ENCODE measurements at regions not wholly inside any gene's neighbourhood (a gene's known extent, or its start where the extent isn't known, plus 50 kb on each side); places are given as distances from the start of the nearest gene placed in this dataset.
A peak's percentile ranks its signal among the peaks of the same experiment; 100 is the strongest.

DNA sequence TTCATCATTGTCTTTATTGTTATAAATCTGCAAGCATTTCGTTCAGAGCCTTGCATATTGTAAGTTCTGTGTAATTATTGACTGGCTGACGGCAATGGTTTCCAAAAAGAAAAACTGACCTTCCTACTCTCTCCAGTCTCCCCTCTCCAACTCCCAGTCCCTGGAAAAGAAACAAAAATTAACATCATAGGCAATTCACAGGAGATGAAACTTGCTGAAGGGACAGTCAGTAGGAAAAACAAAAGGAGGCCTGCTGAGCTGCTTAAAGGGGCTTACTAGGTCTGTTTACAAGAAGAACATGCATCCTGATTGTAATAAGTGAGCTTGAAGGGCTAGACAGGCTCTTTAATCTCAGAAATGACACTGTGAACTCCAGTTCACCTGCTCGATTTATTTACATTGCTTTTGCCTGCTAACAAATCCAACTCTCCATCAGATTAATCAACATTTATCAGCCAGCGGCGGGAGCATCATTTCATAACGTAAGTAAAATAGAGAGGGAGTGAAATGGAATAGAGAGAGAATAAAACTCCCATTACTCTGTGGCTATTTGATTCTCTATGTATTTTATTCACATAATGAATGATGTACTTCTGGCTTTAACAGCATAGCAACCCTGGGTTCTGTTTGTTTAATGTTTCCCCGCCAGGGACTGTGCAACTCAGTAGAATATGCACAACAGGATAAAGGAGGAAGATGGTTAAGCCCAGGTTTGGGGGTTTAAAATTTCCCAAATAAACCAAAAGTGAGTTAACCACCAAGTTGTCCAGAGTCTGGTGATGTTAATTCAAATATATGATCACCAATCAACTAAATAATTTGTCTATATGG, 256.7 kb upstream of the SETBP1 start:
- H3K27ac Mint-ChIP-seq, result no peak overlapping the region
- H3K36me3 Mint-ChIP-seq, result peaks cover 9 to 12% of the 10 kb centered on the region in 2 donors
- no peak overlapping the region for H3K4me3 Mint-ChIP-seq

DNA sequence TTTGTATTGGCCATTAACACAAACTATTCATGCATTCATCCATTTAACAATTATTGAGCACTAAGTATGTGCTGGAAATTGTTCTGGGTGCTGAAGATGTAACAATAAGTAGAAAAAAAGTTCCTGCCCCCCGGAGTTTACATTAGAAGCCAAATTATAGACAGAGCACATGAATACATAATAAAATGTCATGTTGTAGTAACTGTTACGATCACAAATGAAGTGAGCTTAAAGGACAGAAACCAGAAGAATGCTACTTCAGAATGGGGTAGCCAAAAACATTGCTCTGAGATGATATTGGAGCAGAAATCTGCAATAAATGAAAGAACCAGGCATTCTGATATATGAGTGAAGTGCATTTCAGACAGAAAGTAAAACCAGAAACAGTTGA, 256.0 kb upstream of the SETBP1 start:
- H3K27ac Mint-ChIP-seq, result no peak overlapping the region
- no peak for DNase-seq

More for the DNA sequence above, 256.7 kb upstream of the SETBP1 start:
- Mint-ChIP-seq H3K9me3 (peaks cover 6 to 30% (median 18%) of the 10 kb centered on the region in 7 donors), H3K27me3 (peaks cover 0 to 6% (median 0%) of the 10 kb centered on the region in 3 donors), H3K4me1 (no peaks in the 10 kb centered on the region)
- ATAC-seq (ENCODE audit: low read depth in 2 of 2) (no peak), DNase-seq (no peak)

DNA sequence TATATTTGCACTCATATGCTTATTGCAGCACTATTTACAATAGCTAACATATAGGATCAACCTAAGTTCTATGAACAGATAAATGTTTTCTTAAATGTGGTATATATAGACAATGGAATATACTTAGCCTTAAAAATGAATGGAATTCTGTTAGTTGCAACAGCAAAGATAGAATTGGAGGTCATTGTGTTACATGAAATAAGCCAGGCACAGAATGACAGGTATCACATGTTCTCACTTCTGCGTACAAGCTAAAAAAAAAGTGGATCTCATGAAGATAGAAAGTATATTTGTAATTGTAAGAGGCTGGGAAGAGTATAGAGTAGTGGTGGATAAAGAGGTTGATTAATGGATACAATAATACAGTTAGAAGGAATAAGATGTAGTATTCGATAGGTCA, 255.5 kb upstream of the SETBP1 start:
- H3K4me3 Mint-ChIP-seq, result no peak overlapping the region
- H3K36me3 Mint-ChIP-seq, result peaks cover 6 to 7% of the 10 kb centered on the region in 2 donors
- no peak overlapping the region for H3K27ac Mint-ChIP-seq
- DNase-seq, result no peak
- peaks cover 0 to 6% (median 0%) of the 10 kb centered on the region in 3 donors for H3K27me3 Mint-ChIP-seq
- ATAC-seq (ENCODE audit: low read depth in 2 of 2), result no peak
- no peaks in the 10 kb centered on the region for H3K4me1 Mint-ChIP-seq
- H3K9me3 Mint-ChIP-seq, result peaks cover 4 to 23% (median 10%) of the 10 kb centered on the region in 7 donors

More for the DNA sequence above, 256.0 kb upstream of the SETBP1 start:
- Mint-ChIP-seq H3K4me1 (no peaks in the 10 kb centered on the region), H3K9me3 (peaks cover 4 to 24% (median 13%) of the 10 kb centered on the region in 7 donors), H3K36me3 (peaks cover 6 to 7% of the 10 kb centered on the region in 2 donors), H3K4me3 (no peak overlapping the region), H3K27me3 (peaks cover 0 to 6% (median 0%) of the 10 kb centered on the region in 3 donors)
- ATAC-seq (ENCODE audit: low read depth in 2 of 2), result no peak

DNA sequence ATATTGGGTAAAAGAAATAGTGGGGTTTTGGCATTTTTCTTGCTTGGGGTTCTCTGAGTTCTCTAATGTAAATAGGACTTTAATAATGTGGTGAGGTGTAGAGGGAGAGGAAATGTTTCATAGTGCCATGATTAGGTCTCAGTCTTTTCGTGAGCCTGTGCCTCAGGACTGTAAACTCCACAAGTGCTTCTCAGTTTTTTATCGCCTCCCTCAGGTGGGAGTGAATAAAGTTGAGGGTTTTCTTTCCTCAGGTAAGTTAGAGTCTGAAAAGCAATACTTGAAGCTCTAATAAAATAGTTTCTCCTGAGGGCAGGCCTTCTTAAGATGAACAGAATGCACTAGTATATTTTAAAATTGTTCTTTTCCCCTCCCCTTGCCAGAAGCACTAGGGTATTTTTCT, 243.1 kb upstream of the SETBP1 start:
- peaks cover 0 to 18% (median 13%) of the 10 kb centered on the region in 3 donors for H3K27me3 Mint-ChIP-seq
- ATAC-seq (ENCODE audit: low read depth in 2 of 2), result no peak
- H3K9me3 Mint-ChIP-seq, result peaks cover 0 to 5% (median 0%) of the 10 kb centered on the region in 7 donors

DNA sequence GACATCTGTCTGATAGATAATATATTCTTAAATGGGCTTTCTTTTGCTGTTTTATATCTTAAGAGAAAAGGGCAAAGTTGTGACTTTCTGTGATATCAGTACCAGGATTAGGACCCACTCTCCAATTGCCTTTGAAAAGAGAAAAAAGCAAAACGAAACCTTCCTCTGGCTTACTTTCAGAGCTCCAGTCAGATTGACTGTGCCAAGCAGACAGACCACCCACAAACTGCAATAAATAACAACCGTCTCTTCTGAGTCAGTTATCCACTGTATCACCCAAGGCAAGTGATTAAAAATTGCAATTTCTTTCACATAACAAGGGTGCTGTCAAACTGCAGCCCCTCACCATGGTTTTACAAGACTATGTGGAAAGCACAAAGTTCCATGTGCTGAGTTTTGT, 230.5 kb upstream of the SETBP1 start:
- no peak overlapping the region for H3K4me3 Mint-ChIP-seq

More for the DNA sequence above, 243.1 kb upstream of the SETBP1 start:
- H3K36me3 Mint-ChIP-seq, result peaks cover 0 to 9% of the 10 kb centered on the region in 2 donors
- H3K4me1 Mint-ChIP-seq, result no peaks in the 10 kb centered on the region
- no peak for DNase-seq
- no peak overlapping the region for H3K4me3 Mint-ChIP-seq
- H3K27ac Mint-ChIP-seq, result no peak overlapping the region

DNA sequence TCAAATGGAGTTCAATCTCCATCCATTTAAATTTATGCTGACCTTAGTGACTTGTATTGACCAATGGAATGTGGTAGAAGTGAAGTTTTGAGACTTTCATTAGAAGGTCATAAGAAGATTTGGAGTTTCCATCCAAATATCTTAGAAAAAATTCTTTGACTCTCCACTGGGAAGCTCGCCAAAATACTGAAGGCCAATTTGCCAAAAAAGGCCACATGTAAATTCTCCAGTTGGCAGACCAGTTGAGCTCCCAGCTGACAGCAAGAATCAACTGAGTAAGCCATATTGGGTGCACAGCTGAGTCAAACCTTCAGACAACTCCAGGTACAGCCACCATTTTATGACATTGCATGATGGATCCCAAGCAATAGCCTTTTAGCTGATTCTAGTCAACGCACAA, 228.3 kb upstream of the SETBP1 start:
- no peak for DNase-seq
- Mint-ChIP-seq H3K36me3 (no peaks in the 10 kb centered on the region), H3K4me1 (no peaks in the 10 kb centered on the region), H3K9me3 (peaks cover 0 to 3% (median 0%) of the 10 kb centered on the region in 7 donors), H3K27me3 (peaks cover 2 to 10% (median 5%) of the 10 kb centered on the region in 3 donors), H3K27ac (no peak overlapping the region), H3K4me3 (no peak overlapping the region)
- ATAC-seq (ENCODE audit: low read depth in 2 of 2), result no peak

More for the DNA sequence above, 230.5 kb upstream of the SETBP1 start:
- no peaks in the 10 kb centered on the region for H3K4me1 Mint-ChIP-seq
- ATAC-seq (ENCODE audit: low read depth in 2 of 2) (no peak), DNase-seq (no peak)
- peaks cover 0 to 7% (median 3%) of the 10 kb centered on the region in 7 donors for H3K9me3 Mint-ChIP-seq
- H3K27me3 Mint-ChIP-seq, result peaks cover 0 to 5% (median 4%) of the 10 kb centered on the region in 3 donors
- no peaks in the 10 kb centered on the region for H3K36me3 Mint-ChIP-seq
- peak overlapping the region in 1 of 6 donors; percentile 79 for H3K27ac Mint-ChIP-seq

DNA sequence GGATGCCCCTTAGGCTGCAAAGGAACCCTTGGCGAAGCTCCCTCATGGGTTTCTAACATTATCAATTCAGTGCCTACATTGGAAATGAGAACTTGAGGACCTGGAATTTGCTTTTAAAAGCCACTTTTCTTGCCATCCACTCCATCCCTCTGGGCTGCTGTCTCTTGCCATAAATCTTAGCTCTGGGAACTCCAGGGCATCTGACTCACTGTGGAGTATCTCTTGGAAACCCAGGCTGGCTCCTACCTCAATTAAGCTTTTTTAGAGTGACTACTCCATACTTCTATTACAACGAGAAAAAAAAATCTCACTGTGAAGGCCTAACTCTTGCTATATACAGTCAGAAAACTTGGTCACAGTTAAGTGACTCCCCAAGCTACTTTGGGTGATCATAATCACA, 227.2 kb upstream of the SETBP1 start:
- Mint-ChIP-seq H3K4me1 (no peaks in the 10 kb centered on the region), H3K36me3 (no peaks in the 10 kb centered on the region), H3K9me3 (peaks cover 0 to 3% (median 0%) of the 10 kb centered on the region in 7 donors), H3K4me3 (no peak overlapping the region), H3K27ac (no peak overlapping the region), H3K27me3 (peaks cover 5 to 10% (median 7%) of the 10 kb centered on the region in 3 donors)
- ATAC-seq (ENCODE audit: low read depth in 2 of 2) (no peak), DNase-seq (no peak)

DNA sequence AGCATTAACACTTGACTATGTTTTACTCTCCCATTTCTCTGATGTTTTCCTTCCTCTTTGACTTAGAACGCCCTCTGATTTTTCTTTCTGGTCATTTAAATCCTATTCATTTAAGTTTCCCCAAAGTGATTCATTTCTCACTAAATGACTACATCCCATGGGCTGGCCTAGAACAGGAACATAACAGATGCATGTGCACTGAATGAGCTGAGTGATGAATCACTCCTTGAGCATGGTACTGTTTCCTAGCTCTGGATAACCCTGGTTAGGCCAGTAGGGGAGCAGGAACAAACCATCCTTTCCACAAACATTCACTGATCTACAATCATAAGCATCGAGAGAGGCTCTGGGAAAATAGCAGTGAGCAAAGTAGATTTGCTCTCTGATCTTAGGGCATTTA, 221.9 kb upstream of the SETBP1 start:
- Mint-ChIP-seq H3K27me3 (peaks cover 0 to 26% (median 18%) of the 10 kb centered on the region in 3 donors), H3K9me3 (no peaks in the 10 kb centered on the region), H3K27ac (peak overlapping the region in 1 of 6 donors; percentile 27), H3K4me3 (no peak overlapping the region), H3K36me3 (no peaks in the 10 kb centered on the region), H3K4me1 (no peaks in the 10 kb centered on the region)
- DNase-seq (no peak), ATAC-seq (ENCODE audit: low read depth in 2 of 2) (no peak)

DNA sequence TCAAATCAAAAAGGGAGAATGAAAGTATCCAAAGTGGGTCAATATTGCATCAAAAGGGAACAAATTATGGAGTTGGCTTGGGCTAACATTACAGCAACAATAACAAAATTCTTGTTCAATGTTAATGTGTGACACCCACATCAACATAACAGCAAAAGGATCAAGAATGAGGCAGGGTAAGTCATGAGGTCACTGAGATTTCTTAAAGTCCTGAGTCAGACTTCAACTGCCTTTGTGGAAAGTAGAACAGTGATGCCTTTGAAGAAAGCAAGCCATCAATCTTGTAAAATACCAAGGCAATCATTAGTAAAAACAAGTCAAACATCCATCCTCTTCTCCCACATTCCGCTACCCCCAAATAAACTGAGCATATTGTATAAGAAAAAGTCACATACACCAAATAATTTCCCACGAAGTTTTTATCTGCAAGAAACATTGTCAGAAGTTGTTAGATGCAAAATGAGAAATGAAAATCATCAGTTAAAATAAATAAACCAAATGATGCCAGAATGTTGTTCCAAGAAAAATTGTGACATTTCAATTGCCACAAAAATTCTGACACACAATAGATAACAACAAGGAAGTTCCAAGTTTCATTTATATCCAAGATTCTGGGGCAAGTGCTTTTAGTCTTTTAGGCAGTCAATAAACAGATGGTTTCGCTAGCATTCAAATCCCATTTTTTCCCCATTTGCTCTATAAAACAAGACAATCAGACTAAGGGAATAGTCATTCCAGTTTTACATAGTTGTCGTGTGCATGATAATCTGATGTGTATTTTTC, 216.1 kb upstream of the SETBP1 start:
- no peak for DNase-seq
- peaks cover 0 to 19% (median 13%) of the 10 kb centered on the region in 3 donors for H3K27me3 Mint-ChIP-seq
- H3K4me3 Mint-ChIP-seq, result no peak overlapping the region
- peaks cover 9 to 16% (median 16%) of the 10 kb centered on the region in 3 donors for H3K4me1 Mint-ChIP-seq
- peaks cover 0 to 5% of the 10 kb centered on the region in 2 donors for H3K36me3 Mint-ChIP-seq
- no peaks in the 10 kb centered on the region for H3K9me3 Mint-ChIP-seq
- H3K27ac Mint-ChIP-seq, result no peak overlapping the region
- ATAC-seq (ENCODE audit: low read depth in 2 of 2), result no peak

DNA sequence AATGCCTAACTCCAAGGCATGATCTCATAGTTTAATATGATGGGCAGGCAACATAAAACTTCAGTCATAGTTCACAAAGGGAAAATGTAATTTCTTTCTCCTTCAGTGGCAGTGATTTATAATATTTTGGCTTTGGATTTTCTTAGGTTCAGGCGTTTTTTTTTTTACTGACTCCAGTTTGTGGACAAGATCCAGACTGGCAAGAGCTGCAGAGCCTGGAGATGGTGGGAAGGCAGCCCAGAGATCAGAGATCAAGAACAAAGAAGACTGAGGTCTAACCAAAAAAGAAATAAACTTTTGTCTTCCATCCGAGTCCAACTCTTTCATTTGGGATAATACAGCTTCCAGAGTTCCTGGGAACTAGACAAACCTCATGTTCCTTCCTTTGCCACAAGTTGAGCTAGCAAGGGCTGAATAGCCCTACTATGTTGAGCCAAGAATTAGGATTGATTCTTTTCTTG, 215.3 kb upstream of the SETBP1 start:
- H3K4me3 Mint-ChIP-seq, result no peak overlapping the region
- no peak for DNase-seq
- ATAC-seq (ENCODE audit: low read depth in 2 of 2), result no peak
- H3K9me3 Mint-ChIP-seq, result peaks cover 0 to 4% (median 0%) of the 10 kb centered on the region in 7 donors
- peaks cover 9 to 16% (median 16%) of the 10 kb centered on the region in 3 donors for H3K4me1 Mint-ChIP-seq
- no peak overlapping the region for H3K27ac Mint-ChIP-seq
- H3K27me3 Mint-ChIP-seq, result peaks cover 0 to 15% (median 11%) of the 10 kb centered on the region in 3 donors
- peaks cover 5 to 7% of the 10 kb centered on the region in 2 donors for H3K36me3 Mint-ChIP-seq

DNA sequence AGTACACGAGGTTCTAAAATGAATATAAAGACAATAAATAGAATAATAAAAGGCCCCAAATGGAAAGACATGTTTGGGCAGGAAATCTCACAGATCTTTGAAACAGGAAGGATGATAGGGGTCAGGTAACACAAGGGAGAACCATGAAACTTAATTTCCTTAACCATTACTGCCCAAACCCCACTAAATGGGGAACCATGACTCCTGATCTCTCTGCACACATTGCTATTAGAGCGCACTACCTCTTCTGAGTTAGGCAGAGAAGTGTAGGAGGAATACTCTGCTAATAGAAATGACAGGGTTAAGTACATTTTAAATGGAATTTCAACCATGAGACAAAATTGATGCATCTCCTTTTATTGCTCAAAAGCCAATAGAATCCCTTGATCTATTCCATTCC, 213.7 kb upstream of the SETBP1 start:
- no peak for DNase-seq
- no peak overlapping the region for H3K4me3 Mint-ChIP-seq

DNA sequence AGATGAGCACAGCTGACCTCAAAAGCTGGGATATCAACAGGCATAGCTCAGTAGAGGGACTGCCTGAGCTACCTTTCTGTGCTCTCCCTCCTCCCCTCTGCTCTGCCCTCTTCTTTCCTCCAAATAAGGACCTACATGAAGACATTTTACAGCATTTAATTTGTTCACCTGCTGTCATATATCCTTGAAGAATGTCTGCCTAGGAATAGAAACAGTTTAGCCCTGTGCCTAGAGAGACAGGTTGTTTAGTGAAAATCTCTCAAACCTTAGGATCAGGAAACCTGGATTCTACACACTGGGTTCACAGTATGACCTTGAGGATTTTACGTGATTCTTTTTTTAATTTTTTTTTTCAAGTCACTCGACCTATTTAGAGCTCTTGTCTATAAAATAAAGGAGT, 213.0 kb upstream of the SETBP1 start:
- Mint-ChIP-seq H3K9me3 (peaks cover 0 to 4% (median 1%) of the 10 kb centered on the region in 7 donors), H3K4me1 (peaks cover 9 to 16% (median 16%) of the 10 kb centered on the region in 3 donors), H3K36me3 (peaks cover 6 to 7% of the 10 kb centered on the region in 2 donors), H3K4me3 (no peak overlapping the region), H3K27me3 (peaks cover 0 to 9% (median 7%) of the 10 kb centered on the region in 3 donors), H3K27ac (no peak overlapping the region)
- ATAC-seq (ENCODE audit: low read depth in 2 of 2), result no peak
- no peak for DNase-seq

More for the DNA sequence above, 213.7 kb upstream of the SETBP1 start:
- ATAC-seq (ENCODE audit: low read depth in 2 of 2), result peak; percentile 37 to 46
- peaks cover 9 to 16% (median 16%) of the 10 kb centered on the region in 3 donors for H3K4me1 Mint-ChIP-seq
- peak overlapping the region in 1 of 6 donors; percentile 4 for H3K27ac Mint-ChIP-seq
- H3K36me3 Mint-ChIP-seq, result peaks cover 5 to 7% of the 10 kb centered on the region in 2 donors
- peaks cover 0 to 10% (median 7%) of the 10 kb centered on the region in 3 donors for H3K27me3 Mint-ChIP-seq
- peaks cover 0 to 4% (median 0%) of the 10 kb centered on the region in 7 donors for H3K9me3 Mint-ChIP-seq

DNA sequence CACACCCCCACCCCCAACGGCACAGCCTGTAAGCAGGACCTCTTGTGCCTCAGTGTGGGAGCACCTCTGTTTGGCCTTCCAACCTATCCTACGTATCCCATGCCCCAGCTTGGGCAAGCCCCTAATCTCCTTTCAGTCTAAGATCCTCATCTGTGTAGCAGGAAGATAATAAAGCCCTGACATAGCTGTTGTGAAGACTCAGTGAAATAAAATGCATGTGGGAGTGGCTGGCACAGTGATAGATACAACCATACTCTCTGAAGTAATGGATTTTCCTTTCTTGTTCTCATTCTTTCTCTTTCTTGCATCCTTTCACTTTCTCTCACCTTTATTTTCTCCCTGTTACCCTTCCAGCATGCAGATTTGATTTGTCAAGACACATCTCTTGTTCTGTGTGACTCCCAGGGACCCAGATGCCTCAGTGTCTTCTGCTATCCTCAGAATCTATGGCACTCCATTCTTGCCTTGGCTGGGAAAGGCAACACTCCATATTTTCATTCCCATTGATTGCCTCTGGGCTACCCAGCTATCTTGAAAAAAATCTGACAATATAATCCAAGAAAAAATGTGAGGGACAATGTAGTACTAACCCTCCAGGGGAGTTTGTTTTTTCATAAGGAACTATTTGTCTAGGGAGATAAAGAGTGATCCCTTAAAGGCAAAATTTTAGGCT, 207.2 kb upstream of the SETBP1 start:
- Mint-ChIP-seq H3K27ac (no peak overlapping the region), H3K4me3 (no peak overlapping the region), H3K36me3 (peaks cover 14 to 28% of the 10 kb centered on the region in 2 donors), H3K27me3 (peaks cover 0 to 7% (median 0%) of the 10 kb centered on the region in 3 donors), H3K9me3 (peaks cover 4 to 34% (median 16%) of the 10 kb centered on the region in 7 donors), H3K4me1 (peaks cover 0 to 6% (median 0%) of the 10 kb centered on the region in 3 donors)
- DNase-seq, result no peak
- no peak for ATAC-seq (ENCODE audit: low read depth in 2 of 2)

Measured in naive B cell (primary cell).